B cell (primary cell): ENCODE measurements at regions not wholly inside any gene's neighbourhood (a gene's known extent, or its start where the extent isn't known, plus 50 kb on each side); places are given as distances from the start of the nearest gene placed in this dataset.

ENCODE experiments used
- ATAC-seq: fragments of 200-7000 bp; cut with Tn5 transposase; one replicate; pipeline ENCODE4 v1.10.0; 2021; ENCODE audit warnings: low read depth, mild to moderate bottlenecking, moderate number of reproducible peaks, moderate library complexity
- CTCF ChIA-PET: fragments of 350-600 bp; sonication (Branson Sonifier 250); formaldehyde crosslinking; loops from one replicate; lab custom pipeline; 2021; ENCODE audit warnings: antibody characterized with exemption, inconsistent platforms; lab: Charles Lee
- POLR2A ChIA-PET: fragments of 350-600 bp; sonication (Branson Sonifier 250); formaldehyde crosslinking; loops from one replicate; lab custom pipeline; 2021; ENCODE audit warnings: antibody characterized with exemption; lab: Charles Lee
- DNase-seq: peaks from one replicate; pipeline ENCODE4 v3.0.0; 2013
- H2AFZ ChIP-seq: 2 replicates; pipeline ENCODE4 v1.6.1; 2012; ENCODE audit warnings: mild to moderate bottlenecking, low read depth, low read length; ENCODE audit not compliant: insufficient read depth, poor library complexity, severe bottlenecking
- H3K27ac ChIP-seq, 2 donors: 1 replicate in 1 of 2; 2 replicates in 1 of 2; pipeline ENCODE4 v1.5.1; 2012 to 2013; ENCODE audit warnings: low read length in 2 of 2, mild to moderate bottlenecking in 2 of 2, moderate library complexity in 1 of 2
- H3K27me3 ChIP-seq, 4 experiments: fragments of 200-600 bp in 1 of 4; sonication (generic) in 1 of 4; replicated peaks in 1 of 4; 1 replicate in 2 of 4; 2 replicates in 2 of 4; pipeline versions ENCODE4 v1.6.1 to v1.7.0; 2013 to 2016; ENCODE audit warnings: low read length in 3 of 4, mild to moderate bottlenecking in 2 of 4, mixed read lengths in 1 of 4, moderate library complexity in 1 of 4; ENCODE audit not compliant: insufficient read depth in 4 of 4, control insufficient read depth in 3 of 4; ENCODE audit errors: control extremely low read depth in 1 of 4
- H3K36me3 ChIP-seq, 2 experiments: replicated peaks in 1 of 2; 1 replicate in 1 of 2; 2 replicates in 1 of 2; pipeline versions ENCODE4 v1.6.1 to v1.7.1; 2013; ENCODE audit warnings: low read length in 1 of 2; ENCODE audit not compliant: insufficient read depth in 2 of 2, control insufficient read depth in 1 of 2; ENCODE audit errors: control extremely low read depth in 1 of 2, extremely low read depth in 1 of 2
- H3K4me1 ChIP-seq, 2 donors: fragments of 200-600 bp in 1 of 2; sonication (generic) in 1 of 2; 1 replicate in 1 of 2; 2 replicates in 1 of 2; pipeline versions ENCODE4 v1.5.1 to v1.6.1; 2013 to 2017; ENCODE audit warnings: low read length in 2 of 2; ENCODE audit not compliant: control insufficient read depth in 2 of 2, insufficient read depth in 2 of 2
- H3K4me2 ChIP-seq: replicated peaks from 2 replicates; pipeline ENCODE3; 2012; ENCODE audit warnings: mild to moderate bottlenecking, low read depth, low read length; ENCODE audit not compliant: poor library complexity, severe bottlenecking
- H3K4me3 ChIP-seq, 5 experiments: fragments of 200-600 bp in 1 of 5; sonication (generic) in 1 of 5; 1 replicate in 3 of 5; 2 replicates in 2 of 5; pipeline versions ENCODE4 v1.5.1 to v1.7.0; 2011 to 2016; ENCODE audit warnings: low read length in 4 of 5, mild to moderate bottlenecking in 4 of 5, low read depth in 2 of 5, control low read depth in 1 of 5, moderate library complexity in 1 of 5; ENCODE audit not compliant: insufficient read depth in 1 of 5; ENCODE audit errors: control extremely low read depth in 1 of 5, extremely low read depth in 1 of 5
- H3K79me2 ChIP-seq: fragments of 200-600 bp; sonication (generic); one replicate; pipeline ENCODE4 v1.6.0; 2016; ENCODE audit warnings: low read length; ENCODE audit not compliant: control insufficient read depth, insufficient read depth
- H3K9ac ChIP-seq: fragments of 200-600 bp; sonication (generic); 2 replicates; pipeline ENCODE4 v1.6.1; 2017; ENCODE audit warnings: mild to moderate bottlenecking, low read length, moderate library complexity
- H3K9me3 ChIP-seq, 3 donors: one replicate each; pipeline versions ENCODE4 v1.6.1 to v1.7.1; 2013; ENCODE audit warnings: low read length in 2 of 3; ENCODE audit not compliant: control insufficient read depth in 2 of 3, insufficient read depth in 1 of 3; ENCODE audit errors: control extremely low read depth in 1 of 3
- H4K20me1 ChIP-seq: 2 replicates; pipeline ENCODE4 v1.6.0; 2012; ENCODE audit warnings: mild to moderate bottlenecking, low read length; ENCODE audit not compliant: insufficient read depth, control insufficient read depth, poor library complexity, severe bottlenecking
- H3K27ac Mint-ChIP-seq: one replicate; pipeline ENCODE4 v1.8.0; 2021; ENCODE audit warnings: mixed read lengths
- H3K27me3 Mint-ChIP-seq: one replicate; pipeline ENCODE4 v1.8.0; 2021; ENCODE audit warnings: mixed read lengths
- H3K4me1 Mint-ChIP-seq: one replicate; pipeline ENCODE4 v1.8.0; 2021; ENCODE audit warnings: mixed read lengths
- H3K4me3 Mint-ChIP-seq: one replicate; pipeline ENCODE4 v1.8.0; 2021; ENCODE audit warnings: mixed read lengths
- H3K9me3 Mint-ChIP-seq: one replicate; pipeline ENCODE4 v1.8.0; 2022; ENCODE audit warnings: mixed read lengths; ENCODE audit not compliant: insufficient read depth
- EZH2 ChIP-seq: IDR thresholded peaks from 2 replicates; pipeline ENCODE4 v1.6.1; 2012; ENCODE audit warnings: borderline replicate concordance, low read depth, mild to moderate bottlenecking, moderate library complexity, low read length; ENCODE audit not compliant: insufficient read depth, poor library complexity, severe bottlenecking
- WGBS: methylation state at CpG from one replicate; pipeline ENCODE4 v1.1.5; 2013; ENCODE audit warnings: missing lambda C conversion rate; ENCODE audit not compliant: insufficient coverage; 5-methylcytosine and 5-hydroxymethylcytosine counted together
- intact Hi-C: fragments of 100-400 bp; cut with micrococcal nuclease; formaldehyde crosslinking; loops from one replicate; pipeline ENCODE4 v1.10.0; 2022
- TF ChIP-seq, protein P1 (sequence below): fragments of 200-600 bp; IDR thresholded peaks from one replicate; pipeline ENCODE4 v1.8.0; 2022; ENCODE audit warnings: antibody characterized with exemption, mild to moderate bottlenecking

DNA sequence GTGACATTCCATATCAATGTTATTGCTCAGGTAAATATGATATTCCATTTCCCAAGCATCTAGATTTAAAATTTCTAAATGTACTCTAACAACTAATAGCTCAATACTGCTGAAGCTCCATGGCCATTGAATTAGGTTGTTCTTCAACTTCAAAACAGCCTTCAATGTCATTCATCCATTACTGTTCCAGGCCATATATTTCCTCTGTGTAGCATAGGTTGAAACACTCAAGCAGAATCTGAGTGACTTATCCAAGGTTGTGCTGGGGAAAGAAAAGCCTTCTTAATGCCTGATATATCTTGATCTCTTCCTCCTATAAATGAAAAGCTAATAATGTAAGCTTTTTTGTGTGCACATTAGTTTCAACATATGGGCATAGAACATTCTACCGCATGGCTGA lies 142.1 kb upstream of the ARL4C start:
- POLR2A ChIA-PET = no interaction called here
- no peak overlapping the region for H3K27ac Mint-ChIP-seq
- H2AFZ ChIP-seq = no peak overlapping the region
- peaks cover 7% of the 10 kb centered on the region for H3K9me3 Mint-ChIP-seq
- no peak overlapping the region for H3K4me2 ChIP-seq
- no peak overlapping the region for H3K4me3 Mint-ChIP-seq
- H3K36me3 ChIP-seq = no peaks in the 10 kb centered on the region
- no peaks in the 10 kb centered on the region for H4K20me1 ChIP-seq
- no peaks in the 10 kb centered on the region for H3K4me1 ChIP-seq
- ATAC-seq (no peak), DNase-seq (no peak)
- WGBS = no CpG with 5 or more reads among the region's 1 CpG
- TF ChIP-seq EZH2 = no peak
- TF ChIP-seq, protein P1, sequence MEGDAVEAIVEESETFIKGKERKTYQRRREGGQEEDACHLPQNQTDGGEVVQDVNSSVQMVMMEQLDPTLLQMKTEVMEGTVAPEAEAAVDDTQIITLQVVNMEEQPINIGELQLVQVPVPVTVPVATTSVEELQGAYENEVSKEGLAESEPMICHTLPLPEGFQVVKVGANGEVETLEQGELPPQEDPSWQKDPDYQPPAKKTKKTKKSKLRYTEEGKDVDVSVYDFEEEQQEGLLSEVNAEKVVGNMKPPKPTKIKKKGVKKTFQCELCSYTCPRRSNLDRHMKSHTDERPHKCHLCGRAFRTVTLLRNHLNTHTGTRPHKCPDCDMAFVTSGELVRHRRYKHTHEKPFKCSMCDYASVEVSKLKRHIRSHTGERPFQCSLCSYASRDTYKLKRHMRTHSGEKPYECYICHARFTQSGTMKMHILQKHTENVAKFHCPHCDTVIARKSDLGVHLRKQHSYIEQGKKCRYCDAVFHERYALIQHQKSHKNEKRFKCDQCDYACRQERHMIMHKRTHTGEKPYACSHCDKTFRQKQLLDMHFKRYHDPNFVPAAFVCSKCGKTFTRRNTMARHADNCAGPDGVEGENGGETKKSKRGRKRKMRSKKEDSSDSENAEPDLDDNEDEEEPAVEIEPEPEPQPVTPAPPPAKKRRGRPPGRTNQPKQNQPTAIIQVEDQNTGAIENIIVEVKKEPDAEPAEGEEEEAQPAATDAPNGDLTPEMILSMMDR = no peak
- CTCF ChIA-PET = no interaction called here
- intact Hi-C loops = no loop called here
- H3K27ac ChIP-seq = no peak overlapping the region
- peaks cover 20% of the 10 kb centered on the region for H3K27me3 Mint-ChIP-seq
- no peak overlapping the region for H3K9ac ChIP-seq
- peaks cover 0 to 9% (median 4%) of the 10 kb centered on the region in 4 experiments for H3K27me3 ChIP-seq
- H3K9me3 ChIP-seq = peaks cover 0 to 26% (median 5%) of the 10 kb centered on the region in 3 donors
- no peaks in the 10 kb centered on the region for H3K4me1 Mint-ChIP-seq
- no peaks in the 10 kb centered on the region for H3K79me2 ChIP-seq
- no peak overlapping the region for H3K4me3 ChIP-seq

DNA sequence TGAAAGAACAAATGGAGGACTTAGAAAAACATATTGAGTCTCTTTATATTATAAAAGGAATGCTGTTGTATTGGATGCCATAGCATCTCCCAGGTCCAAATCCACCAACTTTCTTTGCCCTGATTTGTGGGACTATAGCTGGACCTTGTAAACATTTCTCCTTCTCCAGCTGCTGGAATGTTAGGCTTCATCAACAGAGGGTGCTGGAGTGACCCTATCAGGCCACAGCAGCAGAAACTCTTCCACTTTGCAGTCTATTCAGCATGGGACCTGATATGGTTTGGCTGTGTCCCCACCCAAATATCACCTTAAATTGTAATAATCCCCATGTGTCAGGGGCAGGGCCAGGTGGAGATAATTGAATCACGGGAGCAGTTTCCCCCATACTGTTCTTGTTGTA lies 138.4 kb upstream of the ARL4C start:
- Mint-ChIP-seq H3K27me3 (peaks cover 12% of the 10 kb centered on the region), H3K9me3 (peaks cover 3% of the 10 kb centered on the region), H3K27ac (no peak overlapping the region), H3K4me3 (no peak overlapping the region), H3K4me1 (no peaks in the 10 kb centered on the region)
- no peaks in the 10 kb centered on the region for H3K79me2 ChIP-seq
- no peaks in the 10 kb centered on the region for H3K36me3 ChIP-seq
- H3K4me2 ChIP-seq = no peak overlapping the region
- ChIA-PET CTCF (no interaction called here), POLR2A (no interaction called here)
- peaks cover 0 to 10% (median 0%) of the 10 kb centered on the region in 3 donors for H3K9me3 ChIP-seq
- H3K27me3 ChIP-seq = peaks cover 0 to 4% (median 0%) of the 10 kb centered on the region in 4 experiments
- no peak overlapping the region for H3K27ac ChIP-seq
- DNase-seq = no peak
- no peak for ATAC-seq
- H3K4me3 ChIP-seq = no peak overlapping the region
- intact Hi-C loops = no loop called here
- no peaks in the 10 kb centered on the region for H3K4me1 ChIP-seq
- no peak overlapping the region for H3K9ac ChIP-seq
- H2AFZ ChIP-seq = no peak overlapping the region
- no CpG with 5 or more reads among the region's 1 CpG for WGBS
- no peaks in the 10 kb centered on the region for H4K20me1 ChIP-seq
- TF ChIP-seq EZH2 = no peak
- TF ChIP-seq, protein P1 = no peak
